ENCODE measurements at regions not wholly inside any gene's neighbourhood (a gene's known extent, or its start where the extent isn't known, plus 50 kb on each side); places are given as distances from the start of the nearest gene placed in this dataset.

DNA sequence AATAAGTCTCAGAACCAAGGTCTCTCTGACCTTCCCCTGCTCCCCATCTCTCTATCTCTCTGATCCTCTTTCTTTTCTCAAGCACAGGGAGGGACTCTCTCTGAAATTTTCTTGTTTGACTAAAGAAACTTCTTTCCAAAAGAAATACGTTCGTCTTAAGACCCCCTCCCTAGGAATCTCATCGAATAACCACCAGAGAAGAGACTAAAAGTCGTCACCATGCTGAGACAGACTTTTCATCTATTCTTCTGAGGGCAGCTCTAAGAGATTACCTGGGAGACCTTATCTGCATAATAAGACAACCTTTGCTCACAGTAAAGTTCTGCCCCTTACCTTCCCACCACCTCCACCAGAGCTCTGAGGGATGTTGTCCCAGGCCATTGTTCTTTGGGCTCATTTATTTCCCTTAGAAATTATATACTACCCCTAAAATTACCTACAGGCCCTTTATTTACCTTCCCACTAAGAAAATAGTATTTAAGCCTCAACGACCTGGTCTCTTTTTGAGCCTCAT lies 133.7 kb upstream of the EEF2KMT start (continued):
- TF ChIP-seq, protein P1, sequence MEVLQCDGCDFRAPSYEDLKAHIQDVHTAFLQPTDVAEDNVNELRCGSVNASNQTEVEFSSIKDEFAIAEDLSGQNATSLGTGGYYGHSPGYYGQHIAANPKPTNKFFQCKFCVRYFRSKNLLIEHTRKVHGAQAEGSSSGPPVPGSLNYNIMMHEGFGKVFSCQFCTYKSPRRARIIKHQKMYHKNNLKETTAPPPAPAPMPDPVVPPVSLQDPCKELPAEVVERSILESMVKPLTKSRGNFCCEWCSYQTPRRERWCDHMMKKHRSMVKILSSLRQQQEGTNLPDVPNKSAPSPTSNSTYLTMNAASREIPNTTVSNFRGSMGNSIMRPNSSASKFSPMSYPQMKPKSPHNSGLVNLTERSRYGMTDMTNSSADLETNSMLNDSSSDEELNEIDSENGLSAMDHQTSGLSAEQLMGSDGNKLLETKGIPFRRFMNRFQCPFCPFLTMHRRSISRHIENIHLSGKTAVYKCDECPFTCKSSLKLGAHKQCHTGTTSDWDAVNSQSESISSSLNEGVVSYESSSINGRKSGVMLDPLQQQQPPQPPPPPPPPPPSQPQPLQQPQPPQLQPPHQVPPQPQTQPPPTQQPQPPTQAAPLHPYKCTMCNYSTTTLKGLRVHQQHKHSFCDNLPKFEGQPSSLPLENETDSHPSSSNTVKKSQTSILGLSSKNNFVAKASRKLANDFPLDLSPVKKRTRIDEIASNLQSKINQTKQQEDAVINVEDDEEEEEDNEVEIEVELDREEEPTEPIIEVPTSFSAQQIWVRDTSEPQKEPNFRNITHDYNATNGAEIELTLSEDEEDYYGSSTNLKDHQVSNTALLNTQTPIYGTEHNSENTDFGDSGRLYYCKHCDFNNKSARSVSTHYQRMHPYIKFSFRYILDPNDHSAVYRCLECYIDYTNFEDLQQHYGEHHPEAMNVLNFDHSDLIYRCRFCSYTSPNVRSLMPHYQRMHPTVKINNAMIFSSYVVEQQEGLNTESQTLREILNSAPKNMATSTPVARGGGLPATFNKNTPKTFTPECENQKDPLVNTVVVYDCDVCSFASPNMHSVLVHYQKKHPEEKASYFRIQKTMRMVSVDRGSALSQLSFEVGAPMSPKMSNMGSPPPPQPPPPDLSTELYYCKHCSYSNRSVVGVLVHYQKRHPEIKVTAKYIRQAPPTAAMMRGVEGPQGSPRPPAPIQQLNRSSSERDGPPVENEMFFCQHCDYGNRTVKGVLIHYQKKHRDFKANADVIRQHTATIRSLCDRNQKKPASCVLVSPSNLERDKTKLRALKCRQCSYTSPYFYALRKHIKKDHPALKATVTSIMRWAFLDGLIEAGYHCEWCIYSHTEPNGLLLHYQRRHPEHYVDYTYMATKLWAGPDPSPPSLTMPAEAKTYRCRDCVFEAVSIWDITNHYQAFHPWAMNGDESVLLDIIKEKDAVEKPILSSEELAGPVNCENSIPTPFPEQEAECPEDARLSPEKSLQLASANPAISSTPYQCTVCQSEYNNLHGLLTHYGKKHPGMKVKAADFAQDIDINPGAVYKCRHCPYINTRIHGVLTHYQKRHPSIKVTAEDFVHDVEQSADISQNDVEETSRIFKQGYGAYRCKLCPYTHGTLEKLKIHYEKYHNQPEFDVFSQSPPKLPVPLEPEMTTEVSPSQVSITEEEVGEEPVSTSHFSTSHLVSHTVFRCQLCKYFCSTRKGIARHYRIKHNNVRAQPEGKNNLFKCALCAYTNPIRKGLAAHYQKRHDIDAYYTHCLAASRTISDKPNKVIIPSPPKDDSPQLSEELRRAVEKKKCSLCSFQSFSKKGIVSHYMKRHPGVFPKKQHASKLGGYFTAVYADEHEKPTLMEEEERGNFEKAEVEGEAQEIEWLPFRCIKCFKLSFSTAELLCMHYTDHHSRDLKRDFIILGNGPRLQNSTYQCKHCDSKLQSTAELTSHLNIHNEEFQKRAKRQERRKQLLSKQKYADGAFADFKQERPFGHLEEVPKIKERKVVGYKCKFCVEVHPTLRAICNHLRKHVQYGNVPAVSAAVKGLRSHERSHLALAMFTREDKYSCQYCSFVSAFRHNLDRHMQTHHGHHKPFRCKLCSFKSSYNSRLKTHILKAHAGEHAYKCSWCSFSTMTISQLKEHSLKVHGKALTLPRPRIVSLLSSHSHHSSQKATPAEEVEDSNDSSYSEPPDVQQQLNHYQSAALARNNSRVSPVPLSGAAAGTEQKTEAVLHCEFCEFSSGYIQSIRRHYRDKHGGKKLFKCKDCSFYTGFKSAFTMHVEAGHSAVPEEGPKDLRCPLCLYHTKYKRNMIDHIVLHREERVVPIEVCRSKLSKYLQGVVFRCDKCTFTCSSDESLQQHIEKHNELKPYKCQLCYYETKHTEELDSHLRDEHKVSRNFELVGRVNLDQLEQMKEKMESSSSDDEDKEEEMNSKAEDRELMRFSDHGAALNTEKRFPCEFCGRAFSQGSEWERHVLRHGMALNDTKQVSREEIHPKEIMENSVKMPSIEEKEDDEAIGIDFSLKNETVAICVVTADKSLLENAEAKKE (CRISPR knock-in tag; IDR thresholded peaks at IDR 0.05): no peak
- TF ChIP-seq JUNB (IDR thresholded peaks at IDR 0.05; ENCODE audit: unreplicated experiment): no peak
- no peak for TF ChIP-seq CREB1 (CRISPR knock-in tag; IDR thresholded peaks at IDR 0.05; ENCODE audit: low read depth)
- no peak for TF ChIP-seq EZH2phosphoT487 (IDR thresholded peaks at IDR 0.05; ENCODE audit: unreplicated experiment)
- TF ChIP-seq, protein P2, sequence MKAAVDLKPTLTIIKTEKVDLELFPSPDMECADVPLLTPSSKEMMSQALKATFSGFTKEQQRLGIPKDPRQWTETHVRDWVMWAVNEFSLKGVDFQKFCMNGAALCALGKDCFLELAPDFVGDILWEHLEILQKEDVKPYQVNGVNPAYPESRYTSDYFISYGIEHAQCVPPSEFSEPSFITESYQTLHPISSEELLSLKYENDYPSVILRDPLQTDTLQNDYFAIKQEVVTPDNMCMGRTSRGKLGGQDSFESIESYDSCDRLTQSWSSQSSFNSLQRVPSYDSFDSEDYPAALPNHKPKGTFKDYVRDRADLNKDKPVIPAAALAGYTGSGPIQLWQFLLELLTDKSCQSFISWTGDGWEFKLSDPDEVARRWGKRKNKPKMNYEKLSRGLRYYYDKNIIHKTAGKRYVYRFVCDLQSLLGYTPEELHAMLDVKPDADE (IDR thresholded peaks at IDR 0.05): no peak
- TF ChIP-seq NANOG (IDR thresholded peaks at IDR 0.05; ENCODE audit: borderline replicate concordance): no peak
- TF ChIP-seq POLR2AphosphoS5 (IDR thresholded peaks at IDR 0.05; ENCODE audit: low read depth): no peak

DNA sequence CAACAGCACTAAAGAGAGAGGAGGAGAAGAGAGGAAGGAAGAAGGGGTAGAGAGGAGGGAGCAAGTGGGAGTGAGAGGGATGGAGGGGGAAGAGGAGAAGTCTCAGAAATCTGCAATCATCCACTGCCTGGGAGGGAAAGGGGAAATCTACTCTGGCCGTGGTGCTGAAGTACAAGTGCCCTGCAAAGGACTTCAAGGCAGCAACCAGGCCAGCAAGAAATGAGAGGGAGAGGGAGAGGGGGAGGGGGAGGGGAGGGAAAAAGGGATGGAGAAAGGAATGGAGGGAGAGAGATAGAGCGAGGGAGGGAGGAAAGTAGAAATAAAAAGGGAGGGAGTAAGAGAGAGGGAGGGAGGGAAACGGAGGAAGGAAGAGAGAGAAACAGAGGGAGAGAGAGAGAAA lies 130.8 kb upstream of the EEF2KMT start:
- Histone ChIP-seq H3K27me3 (ENCODE audit: insufficient read depth) (no peaks in the 10 kb centered on the region), H3K36me3 (ENCODE audit: insufficient read depth) (0 out of 2 replicates have a peak, but pooled peaks cover 3% of the 10 kb centered on the region), H4K20me1 (replicated peaks; ENCODE audit: insufficient read depth) (no peaks in the 10 kb centered on the region), H3F3A (replicated peaks; ENCODE audit: low read depth) (0 out of 2 replicates have a peak, but pooled peaks cover 4% of the 10 kb centered on the region), H3K4me1 (ENCODE audit: insufficient read depth) (peaks cover 40% of the 10 kb centered on the region), H3K4me3 (0 out of 2 replicates have a peak overlapping the region, but pooled peaks have one; percentile 37), H3K27ac (ENCODE audit: low read depth) (no peak overlapping the region), H3K9me2 (ENCODE audit: insufficient read depth) (no peaks in the 10 kb centered on the region), H3K4me2 (peak overlapping the region; percentile 74), H3K79me2 (replicated peaks; ENCODE audit: insufficient read depth) (no peaks in the 10 kb centered on the region), H2AFZ (no peak overlapping the region)
- TF ChIP-seq, protein P2 (IDR thresholded peaks at IDR 0.05): no peak
- no peak for TF ChIP-seq CREB1 (CRISPR knock-in tag; IDR thresholded peaks at IDR 0.05; ENCODE audit: low read depth)
- TF ChIP-seq STAT1 (IDR thresholded peaks at IDR 0.05; ENCODE audit: unreplicated experiment): no peak
- TF ChIP-seq, protein P3, sequence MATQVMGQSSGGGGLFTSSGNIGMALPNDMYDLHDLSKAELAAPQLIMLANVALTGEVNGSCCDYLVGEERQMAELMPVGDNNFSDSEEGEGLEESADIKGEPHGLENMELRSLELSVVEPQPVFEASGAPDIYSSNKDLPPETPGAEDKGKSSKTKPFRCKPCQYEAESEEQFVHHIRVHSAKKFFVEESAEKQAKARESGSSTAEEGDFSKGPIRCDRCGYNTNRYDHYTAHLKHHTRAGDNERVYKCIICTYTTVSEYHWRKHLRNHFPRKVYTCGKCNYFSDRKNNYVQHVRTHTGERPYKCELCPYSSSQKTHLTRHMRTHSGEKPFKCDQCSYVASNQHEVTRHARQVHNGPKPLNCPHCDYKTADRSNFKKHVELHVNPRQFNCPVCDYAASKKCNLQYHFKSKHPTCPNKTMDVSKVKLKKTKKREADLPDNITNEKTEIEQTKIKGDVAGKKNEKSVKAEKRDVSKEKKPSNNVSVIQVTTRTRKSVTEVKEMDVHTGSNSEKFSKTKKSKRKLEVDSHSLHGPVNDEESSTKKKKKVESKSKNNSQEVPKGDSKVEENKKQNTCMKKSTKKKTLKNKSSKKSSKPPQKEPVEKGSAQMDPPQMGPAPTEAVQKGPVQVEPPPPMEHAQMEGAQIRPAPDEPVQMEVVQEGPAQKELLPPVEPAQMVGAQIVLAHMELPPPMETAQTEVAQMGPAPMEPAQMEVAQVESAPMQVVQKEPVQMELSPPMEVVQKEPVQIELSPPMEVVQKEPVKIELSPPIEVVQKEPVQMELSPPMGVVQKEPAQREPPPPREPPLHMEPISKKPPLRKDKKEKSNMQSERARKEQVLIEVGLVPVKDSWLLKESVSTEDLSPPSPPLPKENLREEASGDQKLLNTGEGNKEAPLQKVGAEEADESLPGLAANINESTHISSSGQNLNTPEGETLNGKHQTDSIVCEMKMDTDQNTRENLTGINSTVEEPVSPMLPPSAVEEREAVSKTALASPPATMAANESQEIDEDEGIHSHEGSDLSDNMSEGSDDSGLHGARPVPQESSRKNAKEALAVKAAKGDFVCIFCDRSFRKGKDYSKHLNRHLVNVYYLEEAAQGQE (IDR thresholded peaks at IDR 0.05; ENCODE audit: unreplicated experiment): peak; percentile 79
- TF ChIP-seq EZH2phosphoT487 (IDR thresholded peaks at IDR 0.05; ENCODE audit: unreplicated experiment): no peak
- no peak for TF ChIP-seq POLR2AphosphoS5 (IDR thresholded peaks at IDR 0.05; ENCODE audit: low read depth)
- peaks cover 42% of the 10 kb centered on the region for H3K4me1 Mint-ChIP-seq
- H3K9me3 Mint-ChIP-seq: peaks cover 18% of the 10 kb centered on the region
- no peak overlapping the region for H3K27ac Mint-ChIP-seq
- H3K27me3 Mint-ChIP-seq (ENCODE audit: insufficient read depth, low read depth, poor library complexity): peaks cover 5% of the 10 kb centered on the region
- DNase-seq (ENCODE audit: low spot score) (peak; percentile 86), ATAC-seq (peak; percentile 91)
- peaks cover 17% of the 10 kb centered on the region for H3K36me3 Mint-ChIP-seq (ENCODE audit: low read depth)
- H3K4me3 Mint-ChIP-seq: no peak overlapping the region
